PFSK-1 (cell line): ENCODE measurements at regions not wholly inside any gene's neighbourhood (a gene's known extent, or its start where the extent isn't known, plus 50 kb on each side); places are given as distances from the start of the nearest gene placed in this dataset.

Experiments
- FOXP2 ChIP-seq: optimal IDR thresholded peaks from 2 replicates; pipeline ENCODE3; 2011; ENCODE audit warnings: borderline replicate concordance, control low read depth, inconsistent platforms; ENCODE audit not compliant: insufficient read depth; ENCODE audit errors: extremely low read length, extremely low read depth
- POLR2AphosphoS5 ChIP-seq: IDR thresholded peaks from 2 replicates; pipeline ENCODE4 v1.6.1; 2012; ENCODE audit warnings: low read depth, mild to moderate bottlenecking, control low read depth, low read length, moderate library complexity
- SIN3A ChIP-seq: IDR thresholded peaks from 2 replicates; pipeline ENCODE4 v1.6.1; 2012; ENCODE audit warnings: mild to moderate bottlenecking, low read length, moderate library complexity, borderline replicate concordance; ENCODE audit not compliant: insufficient read depth
- TAF1 ChIP-seq: IDR thresholded peaks from 2 replicates; pipeline ENCODE4 v1.6.1; 2012; ENCODE audit warnings: low read length, control low read depth, borderline replicate concordance; ENCODE audit not compliant: insufficient read depth
- TF ChIP-seq, protein P1 (sequence below), 2 experiments: IDR thresholded peaks; 2 replicates each; pipeline versions ENCODE4 v1.6.1 to v1.8.0; 2011 to 2012; ENCODE audit warnings: low read depth in 2 of 2, low read length in 2 of 2, control low read depth in 1 of 2, inconsistent platforms in 1 of 2, mild to moderate bottlenecking in 1 of 2, moderate library complexity in 1 of 2; ENCODE audit not compliant: insufficient read depth in 1 of 2

DNA sequence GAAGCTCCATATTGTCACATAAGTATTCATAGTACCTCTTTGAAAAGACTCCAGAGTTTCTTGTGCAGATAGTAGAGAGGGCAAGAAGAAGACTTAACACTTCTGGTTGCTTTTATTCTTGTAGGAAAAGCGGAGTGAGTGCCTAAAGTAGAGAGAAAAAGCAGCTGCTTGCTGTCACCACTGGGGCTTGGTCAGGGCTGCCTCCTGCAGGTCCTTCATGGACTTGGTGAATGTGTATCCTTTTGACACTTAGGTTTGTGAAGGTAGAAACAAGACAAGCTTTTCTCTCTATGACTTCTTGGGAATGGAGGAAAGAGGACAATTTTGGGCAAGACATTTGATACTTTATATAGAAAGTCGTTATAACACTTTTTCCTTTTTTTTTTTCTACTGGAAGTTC is 312.8 kb upstream of the FANCL start:
- TF ChIP-seq TAF1 (no peak), SIN3A (no peak), FOXP2 (no peak), POLR2AphosphoS5 (no peak)
- TF ChIP-seq, protein P1, sequence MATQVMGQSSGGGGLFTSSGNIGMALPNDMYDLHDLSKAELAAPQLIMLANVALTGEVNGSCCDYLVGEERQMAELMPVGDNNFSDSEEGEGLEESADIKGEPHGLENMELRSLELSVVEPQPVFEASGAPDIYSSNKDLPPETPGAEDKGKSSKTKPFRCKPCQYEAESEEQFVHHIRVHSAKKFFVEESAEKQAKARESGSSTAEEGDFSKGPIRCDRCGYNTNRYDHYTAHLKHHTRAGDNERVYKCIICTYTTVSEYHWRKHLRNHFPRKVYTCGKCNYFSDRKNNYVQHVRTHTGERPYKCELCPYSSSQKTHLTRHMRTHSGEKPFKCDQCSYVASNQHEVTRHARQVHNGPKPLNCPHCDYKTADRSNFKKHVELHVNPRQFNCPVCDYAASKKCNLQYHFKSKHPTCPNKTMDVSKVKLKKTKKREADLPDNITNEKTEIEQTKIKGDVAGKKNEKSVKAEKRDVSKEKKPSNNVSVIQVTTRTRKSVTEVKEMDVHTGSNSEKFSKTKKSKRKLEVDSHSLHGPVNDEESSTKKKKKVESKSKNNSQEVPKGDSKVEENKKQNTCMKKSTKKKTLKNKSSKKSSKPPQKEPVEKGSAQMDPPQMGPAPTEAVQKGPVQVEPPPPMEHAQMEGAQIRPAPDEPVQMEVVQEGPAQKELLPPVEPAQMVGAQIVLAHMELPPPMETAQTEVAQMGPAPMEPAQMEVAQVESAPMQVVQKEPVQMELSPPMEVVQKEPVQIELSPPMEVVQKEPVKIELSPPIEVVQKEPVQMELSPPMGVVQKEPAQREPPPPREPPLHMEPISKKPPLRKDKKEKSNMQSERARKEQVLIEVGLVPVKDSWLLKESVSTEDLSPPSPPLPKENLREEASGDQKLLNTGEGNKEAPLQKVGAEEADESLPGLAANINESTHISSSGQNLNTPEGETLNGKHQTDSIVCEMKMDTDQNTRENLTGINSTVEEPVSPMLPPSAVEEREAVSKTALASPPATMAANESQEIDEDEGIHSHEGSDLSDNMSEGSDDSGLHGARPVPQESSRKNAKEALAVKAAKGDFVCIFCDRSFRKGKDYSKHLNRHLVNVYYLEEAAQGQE (IDR thresholded peaks at IDR 0.05; ENCODE audit: insufficient read depth in 1 of 2, low read depth in 2 of 2, low read length in 2 of 2) = no peak

DNA sequence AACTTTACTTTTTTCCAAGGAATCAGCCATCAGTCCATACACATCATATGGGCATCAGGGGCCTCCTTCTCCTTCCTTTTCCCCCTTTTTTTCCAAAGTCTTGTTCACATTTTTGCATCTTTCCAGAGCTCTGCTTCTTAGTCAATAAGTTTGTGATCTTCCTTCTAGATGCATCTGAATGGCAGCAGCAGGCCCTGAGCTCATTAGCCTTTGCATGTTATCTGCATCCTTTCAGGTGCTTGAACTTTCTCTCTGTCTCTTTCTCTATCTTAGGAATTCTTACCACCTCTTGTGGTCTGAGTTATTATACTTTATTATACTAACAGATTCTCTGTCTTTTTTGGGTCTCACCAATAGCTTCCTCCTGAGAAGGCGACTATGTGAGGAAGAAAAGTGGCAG is 312.4 kb upstream of the FANCL start:
- TF ChIP-seq POLR2AphosphoS5 (no peak), TAF1 (no peak), FOXP2 (no peak), SIN3A (no peak)
- TF ChIP-seq, protein P1 (IDR thresholded peaks at IDR 0.05; ENCODE audit: insufficient read depth in 1 of 2, low read depth in 2 of 2, low read length in 2 of 2) = no peak

DNA sequence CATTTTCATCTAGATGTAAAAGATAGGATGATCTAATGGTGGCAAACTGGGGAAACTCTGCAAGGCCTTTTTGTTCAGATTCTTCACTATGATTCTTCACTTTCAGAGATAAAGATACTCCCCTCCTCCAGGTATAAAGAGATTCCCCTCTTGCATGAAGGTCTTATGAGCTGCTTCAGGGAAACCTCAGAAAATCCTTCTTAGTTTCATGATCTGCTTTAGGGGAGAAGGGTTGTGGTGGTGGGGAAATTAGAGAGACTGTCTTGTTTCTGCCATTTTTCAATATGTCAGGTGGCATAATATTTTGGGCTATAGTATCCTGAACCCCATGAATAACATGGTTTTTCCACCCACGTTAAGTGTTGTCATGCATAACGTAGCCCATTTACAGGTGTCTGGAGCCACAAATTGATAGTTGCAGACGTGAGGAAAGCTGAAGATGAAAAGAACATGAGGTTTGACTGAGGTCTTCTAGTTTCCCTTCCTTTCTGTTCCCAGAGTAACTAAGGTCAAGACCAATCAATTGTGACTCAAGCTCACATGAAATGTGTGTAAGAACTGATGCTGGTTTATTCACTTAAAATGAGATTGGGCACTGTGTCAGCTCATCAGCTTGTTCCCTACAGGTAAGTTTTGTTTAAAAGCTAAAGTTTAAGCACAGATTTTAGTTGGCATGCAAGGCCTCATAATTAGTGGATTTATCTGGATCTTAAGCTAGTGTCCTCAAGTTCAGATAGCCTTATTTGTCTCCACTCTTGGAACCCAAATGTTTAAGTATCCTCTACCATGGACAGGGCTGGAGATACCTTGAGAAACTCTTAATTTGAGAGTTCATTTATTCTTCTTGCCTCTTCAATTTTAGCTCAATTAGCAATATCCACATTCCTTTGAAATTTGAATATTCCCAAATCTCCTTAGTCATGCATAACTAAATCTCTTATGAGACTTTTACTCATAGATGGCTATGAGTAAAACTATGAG is 304.5 kb upstream of the FANCL start:
- TF ChIP-seq, protein P1 (IDR thresholded peaks at IDR 0.05; ENCODE audit: insufficient read depth in 1 of 2, low read depth in 2 of 2, low read length in 2 of 2) = no peak

DNA sequence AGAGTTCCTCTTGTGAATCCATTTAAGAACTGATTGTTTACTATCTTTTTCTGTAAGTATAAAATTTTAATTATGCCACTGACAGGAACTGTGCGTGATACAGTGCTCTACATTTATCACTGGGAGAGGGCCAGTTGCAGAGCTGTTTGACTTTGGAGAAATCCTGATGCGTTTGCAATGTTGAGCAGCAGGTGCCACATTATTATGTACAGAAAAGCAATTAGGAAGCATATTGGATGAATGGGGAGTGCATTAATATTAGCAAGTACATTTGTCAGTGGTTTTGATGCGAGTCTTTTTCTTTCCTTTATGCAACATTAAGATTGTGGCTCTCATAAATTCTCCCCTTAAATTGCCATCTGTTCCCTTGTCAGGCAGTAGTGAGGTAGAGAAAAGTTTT is 302.3 kb upstream of the FANCL start:
- TF ChIP-seq TAF1 (no peak), SIN3A (no peak), POLR2AphosphoS5 (no peak), FOXP2 (no peak)
- TF ChIP-seq, protein P1 (IDR thresholded peaks at IDR 0.05; ENCODE audit: insufficient read depth in 1 of 2, low read depth in 2 of 2, low read length in 2 of 2) = no peak
